GM10248 (cell line): ENCODE measurements at regions not wholly inside any gene's neighbourhood (a gene's known extent, or its start where the extent isn't known, plus 50 kb on each side); places are given as distances from the start of the nearest gene placed in this dataset.
"Not testable (repeated sequence)": the region's sequence is repeated elsewhere in the genome, so short reads cannot be mapped to it uniquely, and the experiment has no call there.

ENCODE experiments used
- CTCF ChIA-PET: fragments of 300-600 bp; sonication (Branson Sonifier 250); formaldehyde crosslinking; extraction: SDS; loops from one replicate; lab custom pipeline; 2021; ENCODE audit warnings: antibody characterized with exemption; lab: Yijun Ruan, JAX
- POLR2A ChIA-PET: fragments of 350-650 bp; sonication (Branson Sonifier 250); formaldehyde crosslinking; extraction: SDS; loops from one replicate; lab custom pipeline; 2020; ENCODE audit warnings: antibody characterized with exemption; lab: Yijun Ruan, JAX
- DNase-seq: peaks from one replicate; pipeline ENCODE4 v3.0.0; 2012; ENCODE audit errors: extremely low spot score

DNA sequence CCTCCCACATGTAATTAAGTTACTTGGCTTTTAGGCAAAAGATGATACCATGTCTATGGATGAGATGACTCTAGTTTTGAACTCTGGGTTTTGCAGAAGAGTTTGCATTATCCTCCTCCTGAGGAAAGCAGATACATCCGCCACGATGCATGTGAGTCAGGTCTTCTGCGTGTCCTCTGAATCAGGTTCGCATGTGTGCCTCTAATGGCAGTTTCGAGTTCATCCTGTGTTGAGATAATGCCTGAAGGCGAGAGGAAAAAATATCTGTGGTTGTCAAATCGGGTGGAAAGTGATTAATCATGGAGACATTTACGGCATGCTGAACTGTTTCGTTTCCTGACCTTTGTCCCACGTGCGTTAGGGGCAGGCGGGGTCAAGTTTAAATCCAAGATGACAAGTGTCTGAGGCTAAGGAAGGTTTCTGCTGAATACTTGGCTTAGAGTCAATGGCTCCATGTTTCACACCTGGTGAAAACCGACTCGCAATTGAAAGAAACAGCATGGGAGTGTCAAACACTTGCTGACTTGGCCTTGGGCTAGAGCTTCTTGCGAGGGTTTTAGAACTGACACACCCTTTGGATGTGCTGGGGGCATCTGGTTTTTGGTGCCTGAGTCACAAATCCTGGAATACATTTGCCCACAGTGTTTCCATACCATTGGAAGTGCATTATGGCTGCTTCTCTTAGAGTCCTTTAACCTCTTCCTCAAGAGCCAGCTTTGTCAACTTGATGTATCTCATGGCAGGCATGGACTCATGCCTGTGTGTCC, 216.1 kb upstream of the PLGLB1 start:
- CTCF ChIA-PET, DNase-seq: not testable (repeated sequence)

DNA sequence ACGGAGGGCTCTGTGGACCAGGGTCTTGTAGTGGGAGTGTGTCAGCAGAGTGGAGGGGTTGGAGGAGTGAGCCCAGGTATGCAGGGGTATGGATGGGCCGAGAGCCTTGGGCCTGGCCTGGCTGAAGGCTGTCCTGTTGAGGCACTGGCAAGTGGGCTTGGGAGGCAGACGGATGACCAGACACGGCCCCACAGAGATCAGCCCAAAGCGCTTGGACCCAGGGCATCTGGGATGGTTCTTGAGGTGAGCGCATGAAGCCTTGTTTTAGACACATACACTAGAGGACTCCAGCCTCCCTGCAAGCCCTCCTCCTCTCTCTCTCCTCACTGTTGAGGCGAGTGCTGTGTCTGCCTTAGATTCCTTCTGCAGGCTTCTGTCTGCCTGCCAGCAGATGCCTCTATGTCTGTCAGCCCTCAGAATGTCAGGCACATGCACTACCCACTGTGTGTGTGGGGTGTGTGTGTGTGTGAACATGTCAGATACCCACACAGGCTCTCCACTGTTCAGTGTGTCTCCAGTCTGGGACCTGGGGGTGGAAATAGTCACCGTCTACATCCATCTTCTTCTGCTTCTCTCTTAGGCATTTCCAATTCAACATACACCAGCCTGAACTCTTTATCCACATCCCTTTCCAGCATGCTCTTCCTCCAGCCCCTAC, 218.0 kb upstream of the PLGLB1 start:
- DNase-seq, POLR2A ChIA-PET, CTCF ChIA-PET: not testable (repeated sequence)

More for the DNA sequence above, 216.1 kb upstream of the PLGLB1 start:
- POLR2A ChIA-PET = not testable (repeated sequence)

DNA sequence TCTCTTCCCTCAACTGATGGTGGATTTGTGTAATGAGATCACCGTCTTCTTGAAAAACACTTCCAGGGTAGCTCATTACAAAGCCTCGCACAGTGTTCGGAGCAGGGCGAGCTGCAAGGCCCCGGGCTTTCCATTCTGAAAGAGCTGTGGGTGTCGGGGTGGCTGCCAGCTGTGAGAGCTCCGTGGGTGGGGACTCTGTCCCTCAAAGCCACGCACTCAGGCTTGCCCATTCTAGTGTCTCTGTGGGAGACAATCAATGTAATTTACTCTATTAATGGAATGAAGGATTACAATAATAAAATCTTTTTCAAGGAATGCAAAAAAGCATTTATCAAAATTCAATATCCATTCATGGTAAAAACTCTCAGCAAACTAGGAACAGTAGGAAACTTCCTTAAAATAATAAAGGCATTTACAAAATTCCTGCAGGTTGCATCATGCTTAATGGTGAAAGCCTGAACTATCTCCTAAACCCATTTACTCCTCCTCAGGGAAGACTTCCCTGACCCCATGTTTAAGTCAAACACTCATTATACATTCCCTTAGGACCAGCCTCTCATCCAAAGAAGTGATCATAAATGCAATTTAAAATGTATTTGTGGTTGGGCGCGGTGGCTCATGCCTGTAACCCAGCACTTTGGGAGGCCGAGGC, 224.5 kb upstream of the PLGLB1 start:
- DNase-seq, POLR2A ChIA-PET, CTCF ChIA-PET: not testable (repeated sequence)

DNA sequence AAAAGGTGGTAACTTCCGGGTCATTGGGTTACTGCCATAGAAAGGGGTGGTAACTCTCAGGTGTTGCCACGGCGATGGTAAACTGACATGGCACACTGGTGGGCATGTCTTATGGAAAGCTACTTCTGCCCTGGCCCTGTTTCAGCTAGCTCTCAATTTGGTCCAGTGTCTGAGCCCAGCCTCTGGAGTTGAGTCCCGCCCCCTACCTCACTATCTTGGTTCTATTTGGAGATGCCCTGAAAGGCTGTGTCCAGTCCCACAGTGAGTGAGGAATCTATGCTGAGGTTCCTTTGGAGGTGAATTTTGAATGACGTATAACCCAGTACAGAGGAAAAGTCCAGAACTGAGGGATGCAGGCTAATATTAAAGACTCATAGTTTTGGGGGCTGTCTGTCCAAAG, 230.4 kb upstream of the PLGLB1 start:
- CTCF ChIA-PET, DNase-seq, POLR2A ChIA-PET: not testable (repeated sequence)

DNA sequence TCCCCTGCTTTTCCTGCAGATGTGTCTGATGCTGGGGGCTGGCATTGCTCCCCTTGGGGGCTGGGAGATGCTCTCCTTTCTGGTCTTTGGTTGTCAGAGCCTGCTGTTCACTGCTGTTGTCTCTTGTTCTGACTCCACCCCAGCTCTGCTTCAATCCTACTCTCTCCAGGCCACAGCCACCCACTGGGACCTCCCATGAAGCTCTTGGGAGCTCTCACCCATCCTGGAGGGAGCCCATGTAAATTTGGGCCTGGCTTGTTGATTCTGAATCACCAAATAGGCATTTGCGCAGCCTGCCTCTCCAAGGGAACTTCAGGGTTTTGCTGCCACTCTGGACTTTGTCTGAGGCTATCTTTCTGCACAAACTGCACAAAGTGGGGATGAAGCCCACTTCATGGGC, 232.9 kb upstream of the PLGLB1 start:
- POLR2A ChIA-PET, DNase-seq, CTCF ChIA-PET: not testable (repeated sequence)

DNA sequence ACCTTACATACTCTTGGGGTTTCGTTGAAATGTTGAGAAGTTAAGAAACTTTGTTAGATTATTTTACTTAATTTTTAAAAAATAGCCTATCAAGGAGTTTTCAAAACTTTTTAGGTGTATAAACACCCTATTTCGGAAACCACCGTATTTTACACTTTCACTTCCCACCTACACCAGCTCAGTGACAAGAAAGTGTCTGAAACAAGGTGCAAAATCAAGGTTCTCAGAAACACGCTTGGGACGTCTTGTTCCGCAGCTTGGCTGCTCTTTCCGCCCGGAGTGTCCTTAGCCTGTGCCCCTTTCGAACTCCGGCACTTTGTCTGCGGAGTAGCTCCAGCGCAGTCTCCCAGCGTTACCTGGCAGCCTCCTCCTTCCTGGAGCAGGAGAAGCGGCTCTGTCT, 233.8 kb upstream of the PLGLB1 start:
- DNase-seq, POLR2A ChIA-PET, CTCF ChIA-PET: not testable (repeated sequence)

DNA sequence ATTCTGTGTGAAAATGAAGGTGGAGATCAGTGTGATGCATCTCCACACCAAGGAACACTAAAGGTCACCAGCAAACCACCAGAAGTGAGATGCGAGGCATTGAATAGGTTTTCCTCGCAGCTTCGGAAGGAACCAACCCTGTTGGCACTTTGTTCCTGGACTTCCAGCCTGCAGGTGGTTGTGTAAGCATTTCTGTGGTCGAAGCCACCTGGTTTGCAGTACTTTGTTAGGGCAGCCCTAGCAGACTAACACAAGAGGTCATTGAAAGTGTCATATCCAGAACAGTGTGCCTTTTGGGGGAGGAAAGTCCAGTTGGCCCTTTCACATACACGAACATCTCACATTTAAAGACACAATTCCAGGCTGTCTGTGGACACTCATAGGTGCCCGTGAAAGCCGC, 237.2 kb upstream of the PLGLB1 start:
- POLR2A ChIA-PET, CTCF ChIA-PET, DNase-seq: not testable (repeated sequence)

DNA sequence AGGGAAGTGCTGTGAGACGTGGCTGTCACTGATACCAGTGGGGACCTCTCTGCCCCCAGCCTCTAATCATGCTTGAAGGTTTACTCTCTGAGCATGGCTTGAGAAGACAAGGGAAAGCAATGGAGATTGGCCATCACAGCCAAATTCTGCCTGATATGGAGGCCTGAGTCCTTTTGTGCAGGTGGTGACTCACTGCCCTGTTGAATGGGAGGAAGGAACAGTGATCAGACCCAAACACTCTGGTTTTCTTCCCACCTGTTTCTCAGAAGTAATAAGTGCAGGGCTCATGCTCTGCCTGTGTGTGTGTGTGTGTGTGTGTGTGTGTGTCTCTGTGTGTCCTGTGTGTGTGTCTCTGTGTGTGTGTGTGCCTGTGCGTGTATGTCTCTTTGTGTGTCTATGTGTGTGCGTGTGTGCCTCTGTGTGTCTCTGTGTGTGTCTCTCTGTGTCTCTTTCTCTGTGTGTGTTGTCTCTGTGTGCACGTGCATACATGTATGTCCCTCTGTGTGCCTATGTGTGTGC, 240.6 kb upstream of the PLGLB1 start:
- DNase-seq, POLR2A ChIA-PET, CTCF ChIA-PET: not testable (repeated sequence)

DNA sequence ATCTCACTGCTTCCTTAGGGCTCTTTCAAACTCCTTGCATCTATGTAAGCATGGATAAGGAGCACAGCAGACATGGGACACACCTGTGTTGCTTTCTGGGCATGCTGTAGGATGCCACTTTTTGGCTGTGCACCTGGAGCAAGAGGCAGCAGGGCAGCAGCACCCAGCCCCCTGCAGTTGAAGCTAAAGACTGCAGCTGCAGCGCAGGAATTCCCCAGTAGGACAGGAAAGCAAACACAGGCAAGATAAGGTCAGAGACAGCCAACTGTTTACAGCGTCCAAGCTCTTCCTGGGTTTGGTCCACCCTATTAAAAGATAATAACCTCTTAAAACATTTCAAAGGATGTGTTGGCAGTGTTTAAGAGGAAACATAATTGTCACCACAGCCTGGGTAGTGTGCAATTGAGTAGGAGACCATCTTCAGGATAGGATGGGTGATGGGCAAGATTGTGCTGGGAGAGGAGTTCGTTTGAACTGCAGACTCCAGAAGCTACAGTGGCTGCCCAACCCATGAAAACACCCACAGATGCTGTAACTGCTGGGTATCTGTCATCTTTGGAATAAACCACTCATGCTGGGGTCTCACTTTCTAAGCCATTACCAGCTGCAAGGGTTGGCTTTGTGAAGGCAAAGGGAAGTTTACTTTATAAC, 242.3 kb upstream of the PLGLB1 start:
- DNase-seq, CTCF ChIA-PET, POLR2A ChIA-PET: not testable (repeated sequence)

DNA sequence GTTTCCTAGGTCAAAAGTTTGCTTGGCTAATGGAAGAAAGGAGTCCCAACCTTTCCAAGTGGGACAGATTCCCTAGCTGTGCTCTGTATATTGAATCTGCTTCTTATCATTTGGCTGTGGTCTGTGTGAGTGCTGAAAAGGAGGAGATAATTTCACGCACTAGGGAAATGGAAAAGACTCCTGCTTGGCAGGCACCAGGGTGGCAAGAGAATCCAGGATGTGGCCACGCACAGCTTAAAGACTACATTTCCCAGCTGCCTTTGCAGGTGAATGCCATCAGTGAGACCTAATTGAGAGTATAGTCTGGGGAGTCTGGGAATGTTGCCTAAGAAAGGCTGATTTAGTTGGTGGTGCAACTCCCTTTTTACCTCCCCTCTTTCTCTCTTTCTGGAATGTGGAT, 253.5 kb upstream of the PLGLB1 start:
- POLR2A ChIA-PET, CTCF ChIA-PET, DNase-seq: not testable (repeated sequence)

DNA sequence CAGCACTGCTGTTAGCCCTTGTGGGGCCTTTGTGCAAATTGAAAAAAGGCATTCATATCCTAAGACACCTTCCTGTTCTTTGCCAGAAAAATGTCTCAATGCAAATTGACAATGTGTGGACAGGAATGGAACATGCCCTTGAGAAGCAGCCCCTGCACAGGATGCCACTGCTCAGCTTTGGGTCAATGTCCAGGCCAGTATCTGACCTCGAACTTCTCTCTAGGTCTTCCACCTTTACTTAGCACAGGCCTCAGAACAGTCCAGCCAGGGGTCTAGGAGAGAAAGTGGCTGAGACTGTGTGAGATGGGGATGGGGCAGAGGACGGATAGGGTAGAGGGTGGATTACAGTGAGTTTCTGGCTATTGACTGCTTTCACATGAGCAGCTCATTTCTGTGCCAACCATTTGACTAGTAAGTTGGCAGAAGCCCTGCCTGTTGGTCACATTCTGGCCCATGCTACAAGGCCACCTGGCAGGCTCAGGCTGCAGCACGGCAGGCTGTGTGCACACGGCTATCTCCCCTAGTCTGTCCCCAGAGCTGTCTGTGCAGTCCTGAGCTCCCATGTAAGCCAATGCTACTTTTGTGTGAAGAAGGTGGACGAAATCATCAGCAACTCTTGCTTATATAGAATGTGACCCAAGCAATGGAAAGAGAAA, 254.5 kb upstream of the PLGLB1 start:
- DNase-seq, CTCF ChIA-PET, POLR2A ChIA-PET: not testable (repeated sequence)

DNA sequence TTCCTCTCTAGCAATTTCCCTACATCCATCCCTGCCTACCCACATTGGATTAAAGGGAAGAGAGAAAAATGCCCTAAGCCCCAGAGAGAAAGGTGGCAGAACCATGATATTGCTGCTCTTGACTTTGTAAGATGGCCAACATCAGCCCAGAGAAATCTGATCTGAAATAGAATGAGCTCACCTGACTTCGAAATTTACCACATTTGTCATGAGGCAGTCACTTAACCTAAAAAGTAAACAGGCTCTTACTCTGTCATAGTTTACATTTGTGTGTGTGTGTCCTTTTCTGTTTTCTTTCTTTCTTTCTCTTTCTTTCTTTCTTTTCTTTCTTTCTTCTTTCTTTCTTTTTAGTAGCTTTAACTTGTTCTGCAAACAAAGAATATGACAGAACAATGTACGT, 255.0 kb upstream of the PLGLB1 start:
- CTCF ChIA-PET, POLR2A ChIA-PET, DNase-seq: not testable (repeated sequence)

DNA sequence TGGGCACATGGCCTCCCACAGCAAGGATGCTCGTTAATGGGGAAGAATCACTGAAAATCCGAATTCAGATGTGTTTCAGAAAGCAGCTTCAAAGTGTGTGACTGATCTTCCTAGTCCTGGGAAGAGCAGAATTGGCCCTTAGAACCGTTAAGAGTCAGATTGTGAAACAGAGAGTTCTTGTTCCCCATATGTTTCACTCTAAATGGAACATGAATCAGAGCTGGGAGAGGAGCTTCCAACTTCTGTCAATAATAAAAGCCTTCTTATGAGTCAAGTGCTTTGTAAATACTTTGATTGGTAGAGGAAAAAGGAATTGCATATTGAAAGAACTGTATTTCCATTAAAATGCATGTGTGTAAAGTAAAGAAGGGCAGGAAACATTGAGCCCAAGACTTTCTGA, 256.1 kb upstream of the PLGLB1 start:
- DNase-seq = not testable (repeated sequence)

DNA sequence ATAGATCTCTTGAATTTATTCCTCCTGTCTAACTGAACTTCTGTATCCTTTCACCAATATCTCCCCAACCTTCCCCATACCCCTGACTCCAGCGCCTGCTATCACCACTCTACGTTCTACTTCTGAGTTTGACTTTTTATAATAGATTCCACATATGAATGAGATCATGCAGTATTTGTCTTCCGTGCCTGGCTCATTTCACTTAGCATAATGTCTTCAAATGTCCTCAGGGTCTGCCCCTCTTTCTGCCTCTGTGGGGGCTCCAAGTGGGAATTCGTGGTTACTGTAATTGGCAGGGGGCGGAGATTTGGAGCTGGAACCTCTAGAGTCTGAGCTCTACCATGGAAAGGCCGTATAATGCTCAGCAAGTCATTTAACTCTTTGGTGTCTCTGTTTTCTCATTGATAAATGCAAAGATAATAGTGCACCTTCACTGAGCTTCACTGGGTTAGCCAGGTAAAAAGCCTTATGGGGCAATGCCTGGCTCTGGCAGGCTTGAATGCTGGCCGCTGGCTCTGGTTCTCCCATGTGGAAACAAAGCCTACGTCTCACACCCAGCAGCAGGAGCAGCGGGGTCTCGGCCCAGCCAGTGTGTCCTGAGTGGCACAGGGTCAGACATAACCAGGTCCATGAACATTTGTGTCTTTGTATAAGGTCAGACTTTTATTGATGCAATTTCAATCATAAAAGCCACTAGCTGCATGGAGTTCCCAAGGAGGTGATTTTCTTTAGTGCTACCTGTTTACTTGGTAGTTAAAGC, 259.1 kb upstream of the PLGLB1 start:
- POLR2A ChIA-PET, DNase-seq: not testable (repeated sequence)

More for the DNA sequence above, 256.1 kb upstream of the PLGLB1 start:
- CTCF ChIA-PET, POLR2A ChIA-PET: not testable (repeated sequence)

DNA sequence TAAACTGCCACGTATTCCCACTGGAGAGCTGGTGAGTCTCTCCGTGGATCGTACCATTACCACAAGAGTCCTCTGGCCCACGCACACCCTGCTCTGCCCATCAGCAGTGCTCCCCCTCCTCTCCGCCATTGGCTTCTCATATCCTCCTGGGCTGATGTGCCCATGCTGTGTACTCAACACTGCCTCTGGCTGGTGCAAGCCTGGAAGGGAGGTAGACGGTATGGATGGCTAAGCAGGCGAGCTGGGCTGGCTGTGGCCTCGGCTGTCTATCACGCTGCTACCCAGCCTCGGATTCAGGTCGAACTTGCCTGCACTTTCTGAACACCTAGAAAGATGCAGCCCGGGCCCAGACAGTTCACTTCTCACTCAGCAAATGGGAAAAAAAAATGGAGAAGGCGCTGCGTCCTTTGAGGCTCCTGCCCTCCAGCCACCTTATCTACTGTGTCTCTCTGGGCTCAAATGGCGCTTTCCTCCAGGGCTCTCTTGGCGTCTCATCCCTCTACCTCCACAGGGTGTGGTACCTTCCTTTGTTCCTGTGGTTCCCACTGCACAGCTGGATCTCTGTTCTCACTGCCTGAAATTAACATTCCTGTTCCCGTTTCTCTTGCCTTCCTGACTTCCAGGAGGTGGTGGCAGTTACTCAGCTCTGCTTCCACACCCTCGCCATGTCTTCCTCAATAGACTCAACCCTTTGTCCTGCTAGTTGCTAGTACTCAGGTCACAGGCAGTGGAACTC, 262.3 kb upstream of the PLGLB1 start:
- CTCF ChIA-PET, POLR2A ChIA-PET: not testable (repeated sequence)
- peak; percentile 0 for DNase-seq

More for the DNA sequence above, 259.1 kb upstream of the PLGLB1 start:
- CTCF ChIA-PET = not testable (repeated sequence)

DNA sequence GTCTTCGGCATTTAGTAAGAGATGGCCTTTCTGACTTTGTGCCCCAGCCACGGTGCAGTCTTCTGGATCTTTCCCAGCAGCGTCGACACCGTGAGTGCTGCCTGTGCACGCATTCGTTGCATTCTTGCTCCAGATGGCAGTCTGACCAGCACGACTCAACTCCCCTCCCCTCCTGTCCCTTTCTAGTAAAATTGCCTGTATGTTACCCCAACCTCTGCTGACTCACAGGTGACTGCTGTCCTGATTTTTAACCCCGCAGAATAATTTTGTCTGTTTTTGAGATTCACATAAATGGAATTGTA, 262.8 kb upstream of the PLGLB1 start:
- POLR2A ChIA-PET, CTCF ChIA-PET, DNase-seq: not testable (repeated sequence)
